Breast epithelium (tissue), 4 donors: ENCODE measurements at regions not wholly inside any gene's neighbourhood (a gene's known extent, or its start where the extent isn't known, plus 50 kb on each side); places are given as distances from the start of the nearest gene placed in this dataset.

Source experiments
- DNase-seq, 2 donors: peaks; one replicate each; pipeline ENCODE4 v3.0.0-alpha.2; 2019; ENCODE audit warnings: low spot score in 2 of 2
- H3K27ac ChIP-seq, 2 donors: fragments of 200-600 bp; sonication (generic) in 1 of 2; one replicate each; pipeline ENCODE4 v1.5.1; 2016 to 2019; ENCODE audit warnings: mild to moderate bottlenecking in 1 of 2
- H3K27me3 ChIP-seq, 2 donors: fragments of 200-600 bp; sonication (generic) in 1 of 2; one replicate each; pipeline versions ENCODE4 v1.5.1 to v1.6.0; 2017 to 2019; ENCODE audit warnings: control low read depth in 1 of 2, mild to moderate bottlenecking in 1 of 2
- H3K36me3 ChIP-seq: fragments of 200-600 bp; one replicate; pipeline ENCODE4 v1.5.1; 2019
- H3K4me1 ChIP-seq, 2 donors: fragments of 200-600 bp; sonication (generic); one replicate each; pipeline ENCODE4 v1.5.1; 2016 to 2019; ENCODE audit warnings: control low read depth in 1 of 2
- H3K4me3 ChIP-seq, 3 donors: fragments of 200-600 bp; sonication (generic); 1 replicate in 2 of 3; 2 replicates in 1 of 3; pipeline ENCODE4 v1.5.1; 2016 to 2019; ENCODE audit warnings: mild to moderate bottlenecking in 3 of 3, moderate library complexity in 2 of 3
- H3K9me3 ChIP-seq, 2 donors: fragments of 200-600 bp; sonication (generic) in 1 of 2; one replicate each; pipeline ENCODE4 v1.5.1; 2016 to 2019; ENCODE audit warnings: control low read depth in 1 of 2
- POLR2A ChIP-seq: fragments of 450-650 bp; IDR thresholded peaks from one replicate; pipeline ENCODE4 v1.6.1; 2016; ENCODE audit warnings: antibody characterized with exemption, mild to moderate bottlenecking, moderate library complexity
- POLR2AphosphoS5 ChIP-seq, 3 donors: sonication (generic); formaldehyde crosslinking; IDR thresholded peaks; one replicate each; pipeline ENCODE4 v1.6.1; 2017; ENCODE audit warnings: antibody characterized with exemption in 3 of 3
- intact Hi-C: fragments of 100-400 bp; cut with DNase I; formaldehyde crosslinking; loops from one replicate; pipeline ENCODE4 v1.15.1; 2023; ENCODE audit warnings: low total_unique reads
- TF ChIP-seq, protein P1 (sequence below), 3 donors: fragments of 450-650 bp; IDR thresholded peaks; one replicate each; pipeline ENCODE4 v1.5.1; 2016 to 2017; ENCODE audit warnings: antibody characterized with exemption in 3 of 3, mild to moderate bottlenecking in 3 of 3, moderate library complexity in 3 of 3

DNA sequence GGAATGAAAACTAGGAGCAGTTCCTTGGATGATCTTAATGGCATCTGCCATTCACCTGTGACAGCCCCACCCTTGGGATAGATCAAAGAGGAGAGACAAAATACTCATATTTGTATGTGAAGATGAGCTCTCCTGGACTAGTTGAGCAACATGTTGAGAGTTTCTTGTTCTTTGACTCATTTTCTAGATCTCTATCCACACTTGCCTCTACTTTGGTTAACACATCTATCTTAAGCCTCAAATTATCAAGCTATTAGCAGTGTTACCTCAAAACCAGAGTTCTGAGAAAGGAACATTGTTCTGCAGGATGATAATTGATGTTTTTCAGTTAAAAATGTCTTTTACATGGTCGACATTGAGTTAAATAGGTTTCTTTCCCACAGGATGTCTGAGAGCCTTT, 94.2 kb upstream of the TEX13D start:
- DNase-seq: no peak
- Histone ChIP-seq H3K9me3 (no peaks in the 10 kb centered on the region), H3K27me3 (peaks cover 0 to 21% of the 10 kb centered on the region in 2 donors), H3K36me3 (no peaks in the 10 kb centered on the region), H3K27ac (no peak overlapping the region), H3K4me3 (no peak overlapping the region), H3K4me1 (no peaks in the 10 kb centered on the region)
- intact Hi-C loops: no loop called here
- TF ChIP-seq POLR2A (no peak), POLR2AphosphoS5 (IDR thresholded peaks at IDR 0.05) (no peak)
- TF ChIP-seq, protein P1, sequence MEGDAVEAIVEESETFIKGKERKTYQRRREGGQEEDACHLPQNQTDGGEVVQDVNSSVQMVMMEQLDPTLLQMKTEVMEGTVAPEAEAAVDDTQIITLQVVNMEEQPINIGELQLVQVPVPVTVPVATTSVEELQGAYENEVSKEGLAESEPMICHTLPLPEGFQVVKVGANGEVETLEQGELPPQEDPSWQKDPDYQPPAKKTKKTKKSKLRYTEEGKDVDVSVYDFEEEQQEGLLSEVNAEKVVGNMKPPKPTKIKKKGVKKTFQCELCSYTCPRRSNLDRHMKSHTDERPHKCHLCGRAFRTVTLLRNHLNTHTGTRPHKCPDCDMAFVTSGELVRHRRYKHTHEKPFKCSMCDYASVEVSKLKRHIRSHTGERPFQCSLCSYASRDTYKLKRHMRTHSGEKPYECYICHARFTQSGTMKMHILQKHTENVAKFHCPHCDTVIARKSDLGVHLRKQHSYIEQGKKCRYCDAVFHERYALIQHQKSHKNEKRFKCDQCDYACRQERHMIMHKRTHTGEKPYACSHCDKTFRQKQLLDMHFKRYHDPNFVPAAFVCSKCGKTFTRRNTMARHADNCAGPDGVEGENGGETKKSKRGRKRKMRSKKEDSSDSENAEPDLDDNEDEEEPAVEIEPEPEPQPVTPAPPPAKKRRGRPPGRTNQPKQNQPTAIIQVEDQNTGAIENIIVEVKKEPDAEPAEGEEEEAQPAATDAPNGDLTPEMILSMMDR (IDR thresholded peaks at IDR 0.05): no peak

DNA sequence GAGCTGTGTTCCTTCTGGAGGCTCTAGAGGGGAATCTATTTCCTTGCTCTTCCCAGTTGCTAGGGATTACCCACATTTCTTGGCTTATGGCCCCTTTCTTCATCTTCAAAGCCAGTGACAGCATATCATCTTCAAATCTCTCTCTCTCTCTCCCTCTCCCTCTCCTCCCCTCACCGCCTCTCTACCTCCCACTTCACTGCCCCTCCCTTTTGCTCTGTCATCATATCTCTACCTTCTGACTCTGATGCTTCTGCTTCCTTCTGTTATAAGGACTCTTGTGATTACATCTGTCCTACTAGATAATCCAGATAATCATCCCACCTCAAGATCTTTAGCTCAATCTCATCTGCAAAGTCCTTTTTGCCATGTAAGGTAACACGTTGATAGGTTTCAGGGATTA, 93.1 kb upstream of the TEX13D start:
- no peak overlapping the region for H3K27ac ChIP-seq
- peaks cover 0 to 17% of the 10 kb centered on the region in 2 donors for H3K27me3 ChIP-seq
- DNase-seq: no peak
- TF ChIP-seq POLR2AphosphoS5 (IDR thresholded peaks at IDR 0.05) (no peak), POLR2A (no peak)
- TF ChIP-seq, protein P1 (IDR thresholded peaks at IDR 0.05): no peak
- H3K4me1 ChIP-seq: no peaks in the 10 kb centered on the region
- no peaks in the 10 kb centered on the region for H3K36me3 ChIP-seq
- H3K9me3 ChIP-seq: no peaks in the 10 kb centered on the region
- intact Hi-C loops: no loop called here
- no peak overlapping the region for H3K4me3 ChIP-seq

DNA sequence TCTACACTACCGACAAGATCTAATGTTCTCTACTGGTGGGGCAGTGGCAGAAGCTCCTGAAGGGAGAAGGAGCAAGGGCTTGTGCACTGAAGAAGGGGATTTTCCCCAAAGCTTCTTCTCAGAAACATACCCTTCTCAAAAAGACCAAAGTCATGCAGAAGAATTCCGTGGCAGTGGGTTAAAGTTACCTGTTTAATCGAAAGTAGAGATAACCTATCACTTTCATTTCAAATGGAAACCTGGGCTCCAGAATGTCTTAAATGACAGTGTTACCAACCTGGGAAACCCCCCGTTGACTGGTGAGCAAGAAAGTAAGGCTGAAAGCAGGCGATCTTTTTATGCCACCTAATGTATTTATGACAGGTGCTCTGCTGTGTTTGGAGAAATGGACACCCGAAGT, 92.5 kb upstream of the TEX13D start:
- DNase-seq: no peak
- no peak overlapping the region for H3K27ac ChIP-seq
- H3K36me3 ChIP-seq: no peaks in the 10 kb centered on the region
- intact Hi-C loops: no loop called here
- TF ChIP-seq POLR2AphosphoS5 (IDR thresholded peaks at IDR 0.05) (no peak), POLR2A (no peak)
- TF ChIP-seq, protein P1 (IDR thresholded peaks at IDR 0.05): no peak
- H3K27me3 ChIP-seq: peaks cover 0 to 17% of the 10 kb centered on the region in 2 donors
- H3K9me3 ChIP-seq: no peaks in the 10 kb centered on the region
- H3K4me1 ChIP-seq: no peaks in the 10 kb centered on the region
- no peak overlapping the region for H3K4me3 ChIP-seq

DNA sequence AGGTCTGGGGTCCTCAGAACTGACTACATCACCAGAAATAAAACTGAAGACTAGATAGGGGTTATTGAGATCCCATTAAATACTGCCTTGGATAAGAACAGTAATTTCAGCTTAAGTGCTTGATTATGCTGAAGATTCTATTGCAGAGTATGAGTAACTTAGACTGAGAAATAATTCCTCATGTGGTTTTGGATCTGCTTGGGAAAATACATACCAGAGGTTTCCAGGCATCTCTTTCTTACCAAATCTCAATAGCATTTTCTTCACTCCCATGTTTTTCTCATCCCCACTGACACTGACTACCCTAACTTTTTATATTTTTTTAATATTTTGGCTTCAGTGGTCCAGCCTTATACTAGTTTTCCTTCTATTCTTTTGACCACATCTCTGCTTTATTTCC, 92.0 kb upstream of the TEX13D start:
- Histone ChIP-seq H3K4me3 (no peak overlapping the region), H3K27ac (no peak overlapping the region), H3K27me3 (peaks cover 0 to 17% of the 10 kb centered on the region in 2 donors), H3K9me3 (no peaks in the 10 kb centered on the region), H3K4me1 (no peaks in the 10 kb centered on the region), H3K36me3 (no peaks in the 10 kb centered on the region)
- intact Hi-C loops: no loop called here
- DNase-seq: no peak
- TF ChIP-seq, protein P1 (IDR thresholded peaks at IDR 0.05): no peak
- TF ChIP-seq POLR2A (no peak), POLR2AphosphoS5 (IDR thresholded peaks at IDR 0.05) (no peak)

DNA sequence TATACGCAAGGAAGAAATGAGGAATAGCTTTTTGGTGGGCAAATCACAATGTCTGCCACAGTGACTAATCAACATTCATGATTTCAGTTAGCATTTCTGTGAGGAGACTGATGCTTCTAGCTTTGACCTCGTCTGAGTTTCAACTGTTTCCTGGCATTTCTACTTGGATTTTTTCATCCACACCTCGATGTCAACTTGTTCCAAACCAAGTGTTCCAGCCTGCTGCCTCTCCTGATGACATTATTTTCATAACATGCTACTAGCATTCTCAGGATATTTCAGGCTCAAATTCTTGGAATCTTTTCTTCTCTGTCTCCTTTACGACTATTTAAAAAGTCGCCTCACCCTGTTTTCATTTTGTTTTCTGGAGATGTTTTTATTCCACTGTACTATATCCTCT, 90.3 kb upstream of the TEX13D start:
- Histone ChIP-seq H3K27me3 (peaks cover 0 to 15% of the 10 kb centered on the region in 2 donors), H3K27ac (no peak overlapping the region), H3K4me1 (no peaks in the 10 kb centered on the region), H3K36me3 (no peaks in the 10 kb centered on the region), H3K4me3 (no peak overlapping the region), H3K9me3 (peaks cover 0 to 4% of the 10 kb centered on the region in 2 donors)
- DNase-seq: no peak
- intact Hi-C loops: no loop called here
- TF ChIP-seq, protein P1 (IDR thresholded peaks at IDR 0.05): no peak
- TF ChIP-seq POLR2AphosphoS5 (IDR thresholded peaks at IDR 0.05) (no peak), POLR2A (no peak)
